GM21529 (cell line): ENCODE measurements at regions not wholly inside any gene's neighbourhood (a gene's known extent, or its start where the extent isn't known, plus 50 kb on each side); places are given as distances from the start of the nearest gene placed in this dataset.

Source experiments
- ATAC-seq: cut with Tn5 transposase; IDR thresholded peaks from one replicate; pipeline ENCODE4 v1.9.1; 2021; ENCODE audit not compliant: unreplicated experiment

DNA sequence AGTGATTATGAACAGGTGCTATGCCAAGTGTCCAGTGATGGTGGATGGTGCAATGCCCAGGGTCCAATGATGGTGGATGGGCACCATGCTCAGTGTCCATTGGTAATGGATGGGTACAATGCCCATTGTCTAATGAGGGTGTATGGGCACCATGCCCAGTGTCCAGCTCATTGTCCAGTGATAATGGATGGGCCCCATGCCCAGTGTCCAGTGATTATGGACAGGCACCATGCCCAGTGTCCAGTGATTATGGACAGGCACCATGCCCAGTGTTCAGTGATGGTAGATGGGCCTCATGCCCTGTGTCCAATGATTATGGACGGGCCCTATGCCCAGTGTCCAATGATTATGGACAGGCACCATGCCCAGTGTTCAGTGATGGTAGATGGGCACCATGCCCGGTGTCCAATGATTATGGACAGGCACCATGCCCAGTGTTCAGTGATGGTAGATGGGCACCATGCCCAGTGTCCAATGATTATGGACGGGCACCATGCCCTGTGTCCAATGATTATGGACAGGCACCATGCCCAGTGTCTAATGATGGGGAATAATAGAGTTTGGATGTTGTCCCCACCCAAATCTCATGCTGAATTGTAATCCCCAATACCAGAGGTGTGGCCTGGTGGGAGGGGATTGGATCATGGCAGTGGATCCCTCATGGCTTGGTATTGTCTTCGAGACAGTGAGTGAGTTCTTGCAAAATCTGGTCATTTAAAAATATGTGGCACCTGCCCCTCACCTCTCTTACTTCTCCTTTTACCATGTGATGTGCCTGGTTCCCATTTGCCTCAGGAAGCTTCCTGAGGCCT lies 87.8 kb downstream of the ANKRD10 start:
- no peak for ATAC-seq
